ENCODE measurements at regions not wholly inside any gene's neighbourhood (a gene's known extent, or its start where the extent isn't known, plus 50 kb on each side); places are given as distances from the start of the nearest gene placed in this dataset.

DNA sequence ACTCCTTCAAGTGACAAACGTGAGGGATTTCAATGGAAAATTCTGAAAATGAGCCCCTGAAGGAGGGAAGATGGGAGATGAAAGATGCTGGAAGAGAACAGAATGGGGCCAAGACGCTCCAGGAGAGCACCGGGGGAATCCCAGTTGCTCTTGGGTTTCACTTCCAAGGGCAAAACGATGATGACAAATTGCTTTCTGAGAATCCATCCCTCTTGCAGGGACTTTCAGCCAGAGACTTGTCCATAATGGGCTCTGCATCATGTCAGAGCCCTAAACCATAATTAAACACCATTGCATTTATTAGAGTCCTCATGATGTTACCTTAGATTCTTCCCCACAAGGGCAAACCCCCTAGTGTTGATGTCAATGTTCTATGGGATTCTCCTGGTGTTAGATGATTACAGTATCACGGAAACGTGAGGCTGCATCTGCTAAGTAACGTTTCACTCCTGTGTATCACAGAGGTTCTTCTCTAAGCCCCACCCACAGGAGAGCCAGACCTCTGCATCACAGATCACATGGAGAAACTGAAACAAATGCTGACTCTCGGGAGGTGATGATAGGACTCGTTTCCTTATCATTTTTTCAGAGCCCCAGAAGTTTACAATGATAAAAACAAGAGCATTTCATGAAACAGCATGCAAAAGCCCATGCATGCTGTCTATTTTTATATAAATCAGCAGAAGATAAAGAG lies 114.4 kb downstream of the TENT4A start:
- ATAC-seq (peak; percentile 83), DNase-seq (peak; percentile 65)
- Mint-ChIP-seq H3K9me3 (peaks cover 9% of the 10 kb centered on the region), H3K27me3 (peaks cover 5% of the 10 kb centered on the region), H3K4me1 (ENCODE audit: low read depth) (peaks cover 35% of the 10 kb centered on the region), H3K4me3 (peak overlapping the region; percentile 53), H3K27ac (peak overlapping the region; percentile 77), H3K36me3 (ENCODE audit: low read depth) (peaks cover 2% of the 10 kb centered on the region)
- TF ChIP-seq CTCF (IDR thresholded peaks at IDR 0.05) = no peak
- CTCF ChIA-PET = interaction anchor here (1.6 kb wide), 1 partner anchor 9 kb away, joined by 5 read pairs; no protein-coding TSS in a partner anchor
- POLR2A ChIA-PET = no interaction called here
- intact Hi-C loops (cut with micrococcal nuclease) = no loop called here

DNA sequence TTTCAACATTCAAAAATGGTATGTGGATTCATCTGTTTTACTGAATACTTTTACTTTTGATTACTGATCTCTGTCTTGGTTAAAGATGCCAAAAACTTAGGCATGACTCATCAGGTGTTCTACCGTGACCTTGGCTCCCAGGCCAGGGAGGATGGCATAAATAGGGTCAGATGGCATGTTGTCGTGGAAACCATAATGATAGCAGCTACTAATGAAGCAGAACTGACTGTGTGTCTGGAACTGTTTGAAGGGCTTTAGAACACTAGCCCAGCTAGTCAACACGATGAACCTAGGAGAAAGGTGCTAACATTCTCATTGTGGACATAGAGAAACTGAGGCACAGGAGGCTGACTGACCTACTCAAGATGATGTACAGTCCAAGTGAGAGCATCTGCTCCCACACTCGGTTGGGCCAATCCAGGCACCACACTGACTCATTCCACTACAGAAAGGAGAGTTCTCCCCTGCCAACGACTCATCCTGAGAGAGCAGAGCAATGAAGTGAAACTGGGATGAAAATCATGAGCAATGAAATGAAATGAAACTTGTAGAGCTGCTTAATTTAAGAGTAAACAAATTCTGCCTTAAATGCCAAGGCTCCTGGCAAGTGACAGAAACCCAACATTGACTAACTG lies 116.0 kb downstream of the TENT4A start:
- H3K4me1 Mint-ChIP-seq (ENCODE audit: low read depth) = peaks cover 40% of the 10 kb centered on the region
- ATAC-seq (peak; percentile 86), DNase-seq (peak; percentile 76)
- no peaks in the 10 kb centered on the region for H3K36me3 Mint-ChIP-seq (ENCODE audit: low read depth)
- ChIA-PET CTCF (interaction anchor here (1.6 kb wide), 2 partner anchors 9 to 63 kb away, joined by 5 to 8 read pairs; no protein-coding TSS in a partner anchor), POLR2A (interaction anchor here (0.9 kb wide), 1 partner anchor 117 kb away, joined by 4 read pairs; the partner anchor contains the start of gene TENT4A)
- H3K9me3 Mint-ChIP-seq = peaks cover 6% of the 10 kb centered on the region
- peak overlapping the region; percentile 68 for H3K27ac Mint-ChIP-seq
- H3K27me3 Mint-ChIP-seq = peaks cover 2% of the 10 kb centered on the region
- intact Hi-C loops (cut with micrococcal nuclease) = no loop called here
- TF ChIP-seq CTCF (IDR thresholded peaks at IDR 0.05) = no peak
- peak overlapping the region; percentile 5 for H3K4me3 Mint-ChIP-seq

- Mint-ChIP-seq H3K4me3 (no peak overlapping the region), H3K9me3 (peaks cover 8% of the 10 kb centered on the region), H3K36me3 (ENCODE audit: low read depth) (no peaks in the 10 kb centered on the region), H3K27ac (no peak overlapping the region), H3K27me3 (peaks cover 3% of the 10 kb centered on the region), H3K4me1 (ENCODE audit: low read depth) (peaks cover 40% of the 10 kb centered on the region)
- POLR2A ChIA-PET = no interaction called here
- DNase-seq (no peak), ATAC-seq (no peak)
- no peak for TF ChIP-seq CTCF (IDR thresholded peaks at IDR 0.05)
- intact Hi-C loops (cut with micrococcal nuclease) = no loop called here
- CTCF ChIA-PET = interaction anchor here (1.5 kb wide), 1 partner anchor 10 kb away, joined by 6 read pairs; no protein-coding TSS in a partner anchor
Measured at GRCh38 chr5:6830643-6831239, 117.5 kb downstream of the TENT4A start.

DNA sequence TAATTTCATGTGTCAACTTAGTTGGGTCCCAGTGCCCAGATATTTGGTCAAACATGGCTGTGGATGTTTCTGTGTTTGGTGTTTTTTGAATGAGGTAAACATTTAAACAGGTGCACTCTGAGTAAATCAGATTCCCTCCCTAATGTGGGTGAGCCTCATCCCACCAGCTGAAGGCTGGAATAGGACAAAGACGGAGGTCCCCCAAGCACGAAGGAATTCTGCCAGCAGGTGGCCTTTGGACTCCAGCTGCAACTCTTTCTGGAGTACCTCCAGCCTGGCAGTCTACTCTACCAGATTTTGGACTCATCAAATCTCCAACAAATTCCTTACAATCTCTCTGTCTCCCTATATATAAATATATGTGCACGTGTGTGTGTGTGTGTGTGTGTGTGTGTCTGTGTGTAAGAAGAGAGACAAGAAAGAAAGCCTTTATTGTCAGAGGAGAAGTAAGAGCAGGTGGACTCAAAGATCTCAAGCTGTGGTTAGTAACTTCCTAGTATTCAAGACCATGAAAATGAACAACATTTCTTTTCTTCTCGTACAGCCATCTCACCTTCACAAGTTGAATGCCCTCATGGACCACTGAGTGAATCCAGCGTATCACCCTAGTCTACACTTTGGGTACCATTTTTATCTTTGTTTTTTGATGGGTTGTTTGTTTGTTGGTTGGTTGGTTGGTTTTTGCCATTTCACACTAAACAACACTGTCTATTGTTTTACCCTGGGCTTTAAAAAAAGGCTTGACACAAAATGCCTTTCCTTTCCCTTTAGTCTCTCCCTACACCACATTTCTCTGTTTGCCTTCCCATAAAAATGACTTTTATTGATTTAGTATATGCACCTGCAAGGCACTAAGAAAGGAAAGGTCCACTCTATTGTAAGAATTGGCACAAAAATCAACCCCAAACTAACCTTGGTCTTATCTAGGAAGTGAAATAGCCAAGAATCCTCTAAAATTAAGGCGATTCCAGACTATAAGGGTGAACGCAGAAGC lies 118.7 kb downstream of the TENT4A start:
- no peak for TF ChIP-seq CTCF (IDR thresholded peaks at IDR 0.05)
- intact Hi-C loops (cut with micrococcal nuclease) = no loop called here
- Mint-ChIP-seq H3K27ac (no peak overlapping the region), H3K9me3 (peaks cover 8% of the 10 kb centered on the region), H3K4me3 (no peak overlapping the region), H3K4me1 (ENCODE audit: low read depth) (peaks cover 40% of the 10 kb centered on the region), H3K27me3 (peaks cover 3% of the 10 kb centered on the region), H3K36me3 (ENCODE audit: low read depth) (no peaks in the 10 kb centered on the region)
- DNase-seq (no peak), ATAC-seq (no peak)
- POLR2A ChIA-PET = no interaction called here
- CTCF ChIA-PET = interaction anchor here (1.5 kb wide), 1 partner anchor 11 kb away, joined by 6 read pairs; no protein-coding TSS in a partner anchor

Data from activated CD8-positive, alpha-beta T cell treated with anti-CD3 and anti-CD28 coated beads for 36 hours (primary cell).